ENCODE measurements at regions not wholly inside any gene's neighbourhood (a gene's known extent, or its start where the extent isn't known, plus 50 kb on each side); places are given as distances from the start of the nearest gene placed in this dataset.

GRCh38 chr2:59713577-59713976, 839.9 kb downstream of the BCL11A start:
- Histone ChIP-seq H3K4me3 (ENCODE audit: low read length) (no peak overlapping the region), H3K9me3 (ENCODE audit: control insufficient read depth, low read depth, low read length) (no peaks in the 10 kb centered on the region), H3K9ac (ENCODE audit: low read length) (no peak overlapping the region), H3K27me3 (ENCODE audit: control insufficient read depth, insufficient read depth, low read length) (no peaks in the 10 kb centered on the region), H3K4me1 (ENCODE audit: control insufficient read depth, low read depth, low read length) (no peaks in the 10 kb centered on the region), H3K36me3 (ENCODE audit: control insufficient read depth, low read depth, low read length) (no peaks in the 10 kb centered on the region), H3K27ac (ENCODE audit: low read length) (no peak overlapping the region)

DNA sequence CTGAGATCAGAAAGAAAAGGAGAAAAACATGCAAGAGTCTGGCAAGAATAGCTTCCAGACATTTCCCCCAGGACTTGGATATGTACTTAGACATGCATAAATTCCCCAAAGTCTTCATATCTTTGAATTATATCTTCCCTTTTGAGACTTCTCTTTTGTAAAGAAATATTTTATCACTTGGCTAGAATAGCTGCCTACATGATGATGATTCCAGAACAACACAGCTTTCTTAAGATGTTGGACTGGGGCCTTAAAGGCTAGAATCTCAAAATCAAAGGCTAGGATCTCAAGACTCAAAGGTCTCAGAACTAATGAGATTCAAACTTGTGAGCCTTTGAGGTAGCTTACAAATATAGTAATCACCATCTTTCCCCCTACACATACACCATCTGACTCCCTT, 842.3 kb downstream of the BCL11A start:
- Histone ChIP-seq H3K36me3 (ENCODE audit: control insufficient read depth, low read depth, low read length) (no peaks in the 10 kb centered on the region), H3K27me3 (ENCODE audit: control insufficient read depth, insufficient read depth, low read length) (no peaks in the 10 kb centered on the region), H3K4me3 (ENCODE audit: low read length) (no peak overlapping the region), H3K9me3 (ENCODE audit: control insufficient read depth, low read depth, low read length) (no peaks in the 10 kb centered on the region), H3K9ac (ENCODE audit: low read length) (no peak overlapping the region), H3K4me1 (ENCODE audit: control insufficient read depth, low read depth, low read length) (no peaks in the 10 kb centered on the region), H3K27ac (ENCODE audit: low read length) (no peak overlapping the region)

DNA sequence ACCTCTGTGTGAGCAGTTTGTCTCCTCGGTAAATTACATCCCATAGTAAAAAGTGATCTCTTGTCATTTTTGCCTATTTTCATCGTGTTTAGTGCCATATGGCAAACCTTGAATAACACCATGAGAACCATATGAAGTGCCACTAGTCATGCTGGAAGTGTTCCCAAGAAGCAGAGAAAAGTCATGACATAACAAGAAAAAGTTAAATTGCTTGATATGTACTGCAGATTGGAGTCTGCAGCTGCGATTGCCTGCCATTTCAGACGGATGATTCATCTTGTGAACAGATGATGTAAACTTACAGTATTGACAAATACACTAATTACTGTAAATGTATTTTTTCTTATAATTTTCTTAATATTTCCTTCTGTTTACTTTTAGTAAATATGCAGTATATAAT, 846.7 kb downstream of the BCL11A start:
- Histone ChIP-seq H3K36me3 (ENCODE audit: control insufficient read depth, low read depth, low read length) (no peaks in the 10 kb centered on the region), H3K9me3 (ENCODE audit: control insufficient read depth, low read depth, low read length) (no peaks in the 10 kb centered on the region), H3K4me3 (ENCODE audit: low read length) (no peak overlapping the region), H3K27me3 (ENCODE audit: control insufficient read depth, insufficient read depth, low read length) (no peaks in the 10 kb centered on the region), H3K4me1 (ENCODE audit: control insufficient read depth, low read depth, low read length) (no peaks in the 10 kb centered on the region), H3K9ac (ENCODE audit: low read length) (no peak overlapping the region), H3K27ac (ENCODE audit: low read length) (no peak overlapping the region)

- H3K36me3 ChIP-seq (ENCODE audit: control insufficient read depth, low read depth, low read length): no peaks in the 10 kb centered on the region
- no peaks in the 10 kb centered on the region for H3K4me1 ChIP-seq (ENCODE audit: control insufficient read depth, low read depth, low read length)
- H3K9ac ChIP-seq (ENCODE audit: low read length): no peak overlapping the region
- H3K4me3 ChIP-seq (ENCODE audit: low read length): no peak overlapping the region
- no peak overlapping the region for H3K27ac ChIP-seq (ENCODE audit: low read length)
- H3K27me3 ChIP-seq (ENCODE audit: control insufficient read depth, insufficient read depth, low read length): no peaks in the 10 kb centered on the region
- H3K9me3 ChIP-seq (ENCODE audit: control insufficient read depth, low read depth, low read length): no peaks in the 10 kb centered on the region
Observed at GRCh38 chr2:59703796-59704195, 849.7 kb downstream of the BCL11A start.

- Histone ChIP-seq H3K27me3 (ENCODE audit: control insufficient read depth, insufficient read depth, low read length) (no peaks in the 10 kb centered on the region), H3K27ac (ENCODE audit: low read length) (no peak overlapping the region), H3K36me3 (ENCODE audit: control insufficient read depth, low read depth, low read length) (no peaks in the 10 kb centered on the region), H3K9ac (ENCODE audit: low read length) (no peak overlapping the region), H3K4me3 (ENCODE audit: low read length) (no peak overlapping the region), H3K4me1 (ENCODE audit: control insufficient read depth, low read depth, low read length) (no peaks in the 10 kb centered on the region), H3K9me3 (ENCODE audit: control insufficient read depth, low read depth, low read length) (no peaks in the 10 kb centered on the region)
Observed at GRCh38 chr2:59702026-59702425, 851.4 kb downstream of the BCL11A start.

GRCh38 chr2:59701271-59701994, 852.0 kb downstream of the BCL11A start:
- H3K27me3 ChIP-seq (ENCODE audit: control insufficient read depth, insufficient read depth, low read length): no peaks in the 10 kb centered on the region
- no peaks in the 10 kb centered on the region for H3K36me3 ChIP-seq (ENCODE audit: control insufficient read depth, low read depth, low read length)
- no peak overlapping the region for H3K4me3 ChIP-seq (ENCODE audit: low read length)
- no peaks in the 10 kb centered on the region for H3K4me1 ChIP-seq (ENCODE audit: control insufficient read depth, low read depth, low read length)
- no peaks in the 10 kb centered on the region for H3K9me3 ChIP-seq (ENCODE audit: control insufficient read depth, low read depth, low read length)
- H3K9ac ChIP-seq (ENCODE audit: low read length): no peak overlapping the region
- H3K27ac ChIP-seq (ENCODE audit: low read length): no peak overlapping the region

DNA sequence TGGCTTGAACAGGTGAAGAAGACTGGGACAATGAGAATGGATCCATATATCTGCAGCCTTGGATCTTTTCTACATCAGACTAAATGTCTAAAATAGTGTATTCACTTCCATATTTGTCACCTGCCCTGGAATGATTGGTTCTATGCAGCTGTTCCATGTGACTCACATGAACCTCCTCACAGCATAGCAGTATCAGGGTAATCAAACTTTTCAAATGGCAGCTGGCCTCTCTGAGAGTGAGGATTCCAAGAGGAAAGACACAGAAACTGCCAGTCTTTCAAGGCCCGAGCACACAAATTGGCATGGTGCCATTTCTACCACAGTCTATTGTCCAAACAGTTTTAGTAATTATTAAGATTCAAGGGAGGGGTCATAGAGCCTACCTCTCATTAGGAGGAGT, 859.3 kb downstream of the BCL11A start:
- Histone ChIP-seq H3K4me3 (ENCODE audit: low read length) (no peak overlapping the region), H3K9me3 (ENCODE audit: control insufficient read depth, low read depth, low read length) (no peaks in the 10 kb centered on the region), H3K36me3 (ENCODE audit: control insufficient read depth, low read depth, low read length) (no peaks in the 10 kb centered on the region), H3K27ac (ENCODE audit: low read length) (no peak overlapping the region), H3K27me3 (ENCODE audit: control insufficient read depth, insufficient read depth, low read length) (no peaks in the 10 kb centered on the region), H3K4me1 (ENCODE audit: control insufficient read depth, low read depth, low read length) (peaks cover 8% of the 10 kb centered on the region), H3K9ac (ENCODE audit: low read length) (no peak overlapping the region)

- no peak overlapping the region for H3K27ac ChIP-seq (ENCODE audit: low read length)
- no peak overlapping the region for H3K4me3 ChIP-seq (ENCODE audit: low read length)
- H3K27me3 ChIP-seq (ENCODE audit: control insufficient read depth, insufficient read depth, low read length): no peaks in the 10 kb centered on the region
- no peaks in the 10 kb centered on the region for H3K36me3 ChIP-seq (ENCODE audit: control insufficient read depth, low read depth, low read length)
- H3K9ac ChIP-seq (ENCODE audit: low read length): no peak overlapping the region
- H3K4me1 ChIP-seq (ENCODE audit: control insufficient read depth, low read depth, low read length): peaks cover 8% of the 10 kb centered on the region
- no peaks in the 10 kb centered on the region for H3K9me3 ChIP-seq (ENCODE audit: control insufficient read depth, low read depth, low read length)
Observed at GRCh38 chr2:59693231-59693959, 860.1 kb downstream of the BCL11A start.

DNA sequence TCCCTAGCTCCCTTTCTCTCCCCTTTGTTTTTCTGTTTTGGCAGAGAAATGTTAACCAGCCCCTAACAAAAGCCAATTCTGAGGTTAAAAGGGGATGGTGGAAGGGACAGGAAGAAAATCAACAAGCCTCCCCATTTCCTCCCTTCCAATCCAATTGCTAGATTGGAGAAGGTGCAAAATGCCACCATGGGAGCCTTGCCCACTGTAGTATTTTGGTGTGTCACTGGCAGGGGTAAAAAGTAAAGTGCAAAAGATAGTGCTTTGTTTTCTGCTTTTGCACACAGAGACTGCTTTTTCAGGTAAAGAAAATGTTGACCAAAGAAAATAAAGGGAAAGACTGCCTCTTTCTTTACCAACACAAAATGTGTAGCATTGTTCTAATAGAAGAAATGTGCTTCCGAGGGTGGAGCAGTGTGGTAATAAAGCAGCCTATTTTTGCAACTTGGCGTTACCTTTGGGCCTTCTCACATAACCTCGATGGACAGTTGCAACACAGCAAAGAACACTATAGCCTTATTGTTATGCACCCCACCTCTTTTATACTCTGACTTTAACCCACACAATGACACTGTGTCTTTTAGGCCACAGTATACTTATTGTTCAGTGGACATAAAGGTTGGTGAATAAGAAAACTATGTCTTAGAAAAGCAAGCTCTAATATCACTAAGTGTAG, 861.8 kb downstream of the BCL11A start:
- H3K9ac ChIP-seq (ENCODE audit: low read length): no peak overlapping the region
- no peak overlapping the region for H3K4me3 ChIP-seq (ENCODE audit: low read length)
- no peaks in the 10 kb centered on the region for H3K9me3 ChIP-seq (ENCODE audit: control insufficient read depth, low read depth, low read length)
- H3K27me3 ChIP-seq (ENCODE audit: control insufficient read depth, insufficient read depth, low read length): no peaks in the 10 kb centered on the region
- H3K27ac ChIP-seq (ENCODE audit: low read length): no peak overlapping the region
- H3K4me1 ChIP-seq (ENCODE audit: control insufficient read depth, low read depth, low read length): peaks cover 8% of the 10 kb centered on the region
- H3K36me3 ChIP-seq (ENCODE audit: control insufficient read depth, low read depth, low read length): no peaks in the 10 kb centered on the region

- Histone ChIP-seq H3K4me1 (ENCODE audit: control insufficient read depth, low read depth, low read length) (peaks cover 8% of the 10 kb centered on the region), H3K9ac (ENCODE audit: low read length) (no peak overlapping the region), H3K36me3 (ENCODE audit: control insufficient read depth, low read depth, low read length) (no peaks in the 10 kb centered on the region), H3K27ac (ENCODE audit: low read length) (no peak overlapping the region), H3K9me3 (ENCODE audit: control insufficient read depth, low read depth, low read length) (no peaks in the 10 kb centered on the region), H3K4me3 (ENCODE audit: low read length) (no peak overlapping the region), H3K27me3 (ENCODE audit: control insufficient read depth, insufficient read depth, low read length) (no peaks in the 10 kb centered on the region)
Observed at GRCh38 chr2:59690849-59691248, 862.6 kb downstream of the BCL11A start.

DNA sequence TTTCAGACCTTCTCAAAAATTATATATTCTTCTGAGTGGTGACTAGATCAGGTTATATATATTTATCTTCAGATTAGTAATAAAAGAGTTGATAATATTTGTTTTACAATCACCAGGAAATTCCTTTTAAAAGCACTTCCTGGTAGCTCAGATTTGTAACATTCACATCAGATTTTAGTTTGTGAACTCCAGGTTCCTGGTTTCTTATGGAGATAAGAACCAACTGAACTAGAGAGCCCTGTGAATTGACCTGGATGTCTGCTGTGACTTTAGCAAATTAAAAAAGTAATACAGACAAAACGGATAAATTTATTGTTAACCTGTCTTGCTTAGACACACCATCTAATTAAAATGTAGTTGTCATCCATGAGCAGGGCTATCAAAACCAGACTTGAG, 868.7 kb downstream of the BCL11A start:
- no peak overlapping the region for H3K27ac ChIP-seq (ENCODE audit: low read length)
- no peaks in the 10 kb centered on the region for H3K36me3 ChIP-seq (ENCODE audit: control insufficient read depth, low read depth, low read length)
- no peaks in the 10 kb centered on the region for H3K27me3 ChIP-seq (ENCODE audit: control insufficient read depth, insufficient read depth, low read length)
- H3K9ac ChIP-seq (ENCODE audit: low read length): no peak overlapping the region
- H3K9me3 ChIP-seq (ENCODE audit: control insufficient read depth, low read depth, low read length): no peaks in the 10 kb centered on the region
- H3K4me3 ChIP-seq (ENCODE audit: low read length): no peak overlapping the region
- no peaks in the 10 kb centered on the region for H3K4me1 ChIP-seq (ENCODE audit: control insufficient read depth, low read depth, low read length)

Data from iPS-18a (cell line).